GM18511 (cell line): ENCODE measurements at regions not wholly inside any gene's neighbourhood (a gene's known extent, or its start where the extent isn't known, plus 50 kb on each side); places are given as distances from the start of the nearest gene placed in this dataset.
A peak's percentile ranks its signal among the peaks of the same experiment; 100 is the strongest.

Source experiments
- ATAC-seq: cut with Tn5 transposase; IDR thresholded peaks from one replicate; pipeline ENCODE4 v1.9.1; 2021; ENCODE audit warnings: mild to moderate bottlenecking, moderate library complexity; ENCODE audit not compliant: unreplicated experiment

- ATAC-seq = no peak
Observed at GRCh38 chr7:137172105-137172590, 171.4 kb downstream of the PTN start.

- no peak for ATAC-seq
Observed at GRCh38 chr7:137169282-137169698, 174.2 kb downstream of the PTN start.

DNA sequence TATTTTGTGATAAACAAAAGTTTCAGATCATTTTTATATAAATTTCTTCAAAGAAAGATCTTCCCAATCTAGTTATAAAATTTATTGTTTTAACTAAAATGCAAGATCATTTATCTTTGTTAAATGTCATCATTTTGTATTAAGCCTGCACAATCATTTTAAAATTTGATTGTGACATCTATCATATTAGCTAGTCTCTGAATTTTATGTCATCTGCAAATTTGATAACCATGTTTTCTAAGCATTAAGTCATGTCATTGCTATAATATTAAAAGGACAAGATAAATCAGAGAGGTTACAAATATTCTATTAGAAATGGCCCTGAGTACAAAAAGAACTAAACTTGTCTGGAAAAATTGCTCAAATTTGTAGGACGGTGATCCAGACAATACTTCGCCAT, 175.9 kb downstream of the PTN start:
- no peak for ATAC-seq

- ATAC-seq = no peak
Observed at GRCh38 chr7:137166363-137166762, 177.2 kb downstream of the PTN start.

- no peak for ATAC-seq
Observed at GRCh38 chr7:137165786-137166185, 177.7 kb downstream of the PTN start.

GRCh38 chr7:137165241-137165640, 178.3 kb downstream of the PTN start:
- ATAC-seq = no peak

DNA sequence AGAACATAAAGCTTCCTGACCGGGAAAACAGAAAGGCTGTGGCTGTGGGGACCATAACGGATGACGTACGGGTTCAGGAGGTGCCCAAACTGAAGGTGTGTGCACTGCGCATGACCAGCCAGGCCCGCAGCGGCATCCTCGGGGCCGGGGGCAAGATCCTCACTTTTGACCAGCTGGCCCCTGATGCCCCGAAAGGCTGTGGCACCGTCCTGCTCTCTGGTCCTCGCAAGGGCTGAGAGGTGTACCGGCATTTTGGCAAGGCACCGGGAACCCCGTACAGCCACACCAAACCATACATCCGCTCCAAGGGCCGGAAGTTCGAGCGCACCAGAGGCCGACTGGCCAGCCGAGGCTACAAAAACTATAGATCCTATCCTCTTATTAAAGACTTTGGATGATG, 179.3 kb downstream of the PTN start:
- no peak for ATAC-seq

DNA sequence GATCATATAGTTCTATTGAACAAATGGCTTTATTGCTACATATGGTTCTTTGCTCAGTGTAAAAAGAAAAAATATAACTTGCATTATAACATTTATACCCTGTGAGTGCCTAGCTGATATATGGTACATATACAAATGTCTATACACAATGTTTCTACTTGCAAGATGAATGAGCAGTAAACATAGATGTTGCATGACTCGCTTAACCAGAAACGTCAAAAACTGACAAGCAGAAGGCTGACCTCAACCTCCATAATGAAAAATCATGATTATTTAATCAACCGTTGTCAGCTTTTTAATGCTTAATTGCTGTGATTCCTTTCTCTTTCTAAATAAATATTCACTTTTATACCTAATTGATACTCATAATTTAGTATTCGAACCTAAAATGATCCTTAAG, 183.3 kb downstream of the PTN start:
- no peak for ATAC-seq

GRCh38 chr7:137157256-137157655, 186.3 kb downstream of the PTN start:
- no peak for ATAC-seq

DNA sequence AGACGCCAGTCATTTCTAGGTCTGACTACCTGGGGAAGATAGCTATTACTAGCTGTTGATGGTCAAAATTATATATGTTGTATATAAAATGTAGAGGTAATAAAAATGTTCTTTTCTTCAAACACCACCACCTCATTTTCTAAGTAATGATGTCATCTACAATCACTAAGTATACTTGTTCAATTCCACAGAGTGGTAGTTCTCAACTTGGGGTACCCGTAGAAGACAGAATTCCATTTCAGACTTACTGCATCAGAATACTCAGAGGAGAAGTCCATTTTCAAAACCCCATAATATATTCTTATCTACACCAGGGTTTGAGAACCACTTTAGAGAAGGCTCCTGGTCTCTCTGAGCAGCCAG, 191.9 kb downstream of the PTN start:
- no peak for ATAC-seq

- ATAC-seq = no peak
Observed at GRCh38 chr7:137151041-137151689, 192.4 kb downstream of the PTN start.

GRCh38 chr7:137147338-137147720, 196.2 kb downstream of the PTN start:
- ATAC-seq = no peak

DNA sequence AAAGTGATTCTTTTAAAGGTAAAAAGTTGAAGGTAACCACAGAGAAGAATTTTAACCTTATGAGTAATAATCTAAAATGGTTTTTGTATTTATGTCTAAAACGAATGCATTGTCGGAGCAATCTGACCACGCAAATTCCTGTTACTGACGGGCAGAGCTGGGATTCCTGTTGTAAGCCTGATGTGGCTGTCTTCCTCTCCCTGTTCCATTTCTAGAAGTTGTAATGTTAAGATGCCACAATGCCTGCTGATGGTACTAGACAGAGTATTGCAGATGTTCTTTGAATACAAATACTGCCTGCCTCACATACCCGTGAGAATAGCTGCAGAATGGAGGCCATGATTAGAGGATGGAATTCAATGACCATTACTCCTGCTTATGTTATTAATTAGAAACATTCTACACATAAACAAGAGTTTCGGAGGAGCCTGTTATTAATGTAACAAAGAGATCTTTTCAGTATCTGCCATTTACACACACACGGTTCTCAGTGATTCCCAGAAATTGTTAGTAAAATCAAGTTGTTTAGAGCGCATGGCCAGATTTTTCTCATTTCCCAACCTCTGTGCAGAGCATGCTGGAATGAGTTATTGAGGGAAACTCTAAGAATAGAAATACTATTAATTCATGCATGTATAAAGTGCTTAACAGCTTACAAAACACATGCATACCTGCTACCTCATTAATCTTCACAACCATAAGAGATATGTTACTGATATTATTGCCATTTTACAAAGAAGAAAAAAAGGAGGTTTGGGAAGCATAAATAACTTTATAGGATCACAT, 196.8 kb downstream of the PTN start:
- ATAC-seq = no peak

GRCh38 chr7:137146012-137146455, 197.5 kb downstream of the PTN start:
- ATAC-seq = no peak

GRCh38 chr7:137142376-137142775, 201.2 kb downstream of the PTN start:
- ATAC-seq = no peak

DNA sequence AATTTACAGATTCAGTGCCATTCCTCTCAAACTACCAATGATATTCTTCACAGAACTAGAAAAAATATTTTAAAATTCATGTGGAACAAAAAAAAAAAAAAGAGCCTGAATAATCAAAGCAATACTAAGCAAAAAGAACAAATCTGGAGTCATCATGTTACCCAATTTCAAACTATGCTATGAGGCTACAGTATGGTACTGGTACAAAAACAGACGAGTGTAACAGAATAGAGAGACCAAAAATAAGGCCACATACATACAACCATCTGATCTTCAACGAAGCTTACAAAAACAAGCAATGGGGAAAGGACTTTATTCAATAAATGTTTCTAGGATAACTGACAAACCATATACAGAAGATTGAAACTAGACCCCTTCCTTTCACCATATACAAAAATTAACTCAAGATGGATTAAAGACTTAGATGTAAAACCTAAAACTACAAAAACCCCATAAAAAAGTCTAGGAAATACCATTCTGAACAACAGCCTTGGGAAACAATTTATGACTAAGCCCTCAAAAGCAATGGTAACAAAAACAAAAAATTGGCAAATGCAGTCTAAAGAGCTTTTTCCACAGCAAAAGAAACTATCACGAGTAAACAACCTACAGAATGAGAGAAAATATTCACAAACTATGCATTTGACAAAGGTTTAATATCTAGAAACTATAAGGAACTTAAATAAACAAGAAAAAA, 207.7 kb downstream of the PTN start:
- no peak for ATAC-seq

DNA sequence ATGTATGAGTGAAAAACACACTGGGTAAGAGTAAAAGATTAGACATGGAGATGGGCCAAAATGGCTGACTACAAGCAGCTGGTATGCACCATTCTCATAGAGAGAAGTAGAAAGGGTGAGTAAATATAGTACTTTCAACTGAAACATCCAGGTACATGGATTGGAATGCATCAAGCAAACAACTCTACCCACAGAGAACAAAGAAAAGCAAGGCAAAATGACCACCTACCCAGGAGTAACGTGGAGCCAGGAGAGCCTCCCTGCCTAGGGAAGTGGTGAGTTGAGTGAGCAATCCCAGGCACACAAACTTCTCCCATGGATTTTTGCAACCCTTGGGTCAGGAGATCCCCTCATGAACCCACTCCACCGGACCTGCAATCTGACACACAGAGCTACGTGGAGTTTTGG, 212.8 kb downstream of the PTN start:
- no peak for ATAC-seq

DNA sequence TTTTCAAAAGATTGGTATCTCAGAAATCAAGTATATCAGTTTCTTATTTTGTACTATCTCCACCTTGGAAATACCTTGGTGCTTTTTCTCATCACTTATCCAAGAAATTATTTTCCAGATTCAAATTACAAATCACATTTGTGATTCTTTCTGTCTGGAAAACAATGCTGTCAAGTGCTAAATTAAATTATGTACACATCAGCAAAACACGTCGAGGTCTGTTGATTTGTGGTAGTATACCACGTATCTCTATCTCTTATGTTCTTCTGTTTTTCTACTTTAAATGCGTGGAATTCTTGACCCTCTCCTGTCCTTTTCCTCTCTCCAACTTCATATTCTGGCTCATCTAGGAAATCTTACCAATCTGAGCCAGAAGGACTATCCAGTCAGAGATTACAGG, 214.5 kb downstream of the PTN start:
- no peak for ATAC-seq

DNA sequence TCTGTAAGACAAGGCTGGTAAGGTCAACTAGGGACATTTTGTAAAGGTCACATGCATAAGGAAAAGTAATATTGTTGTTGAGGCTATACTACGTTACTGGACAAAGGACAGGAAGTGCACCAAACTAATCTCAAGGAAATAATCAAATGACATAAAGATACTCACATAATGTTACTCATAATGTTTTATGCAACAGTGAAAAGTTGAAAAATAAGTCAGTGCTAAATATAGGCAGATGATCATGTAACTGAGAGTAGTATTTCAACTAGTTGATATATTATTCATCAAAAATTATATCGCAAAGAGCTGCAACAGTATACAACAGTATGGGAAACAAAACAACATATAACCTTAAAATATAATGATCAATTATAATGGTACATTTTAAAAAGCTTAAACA, 215.7 kb downstream of the PTN start:
- ATAC-seq = no peak

DNA sequence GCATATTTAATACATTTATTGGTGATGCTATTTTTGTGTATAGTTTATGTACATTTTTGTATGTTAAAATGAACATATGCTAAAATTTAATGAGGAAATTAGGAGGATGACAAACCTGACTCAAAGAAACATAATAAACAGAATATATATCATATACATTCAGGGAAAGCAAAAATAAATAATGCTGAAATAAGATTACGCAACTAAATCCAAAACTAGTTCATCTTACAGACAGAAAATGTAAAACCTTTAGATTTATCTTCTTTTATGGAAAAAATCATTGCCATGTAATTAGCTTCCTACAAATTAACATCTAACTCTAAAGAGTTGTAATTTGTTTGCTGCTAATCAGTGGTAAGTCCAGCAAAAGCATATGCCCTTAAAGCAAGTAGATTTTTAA, 216.5 kb downstream of the PTN start:
- no peak for ATAC-seq

GRCh38 chr7:137122145-137122544, 221.4 kb downstream of the PTN start:
- no peak for ATAC-seq

DNA sequence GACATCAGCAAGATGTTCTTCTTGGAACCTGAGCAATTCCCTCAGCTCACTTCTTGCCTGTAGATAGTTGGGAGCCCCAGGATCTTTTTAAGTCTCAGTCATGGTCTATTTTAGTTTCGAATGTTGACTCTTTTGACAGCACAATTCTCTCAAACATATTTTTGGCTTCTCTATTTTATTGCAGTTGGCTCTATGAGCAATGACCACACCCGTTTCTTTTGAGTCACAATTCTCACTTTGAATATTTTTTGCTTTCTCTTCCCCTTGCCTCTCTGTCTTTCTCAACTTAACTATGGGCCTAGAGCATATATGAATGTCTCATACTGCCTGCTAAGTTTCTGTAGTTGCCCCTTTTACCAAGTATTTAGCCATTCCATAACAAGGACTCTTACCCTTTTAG, 222.8 kb downstream of the PTN start:
- ATAC-seq = peak; percentile 78
